HUES6 (cell line): ENCODE measurements at regions not wholly inside any gene's neighbourhood (a gene's known extent, or its start where the extent isn't known, plus 50 kb on each side); places are given as distances from the start of the nearest gene placed in this dataset.

ENCODE experiments used
- H3K27ac ChIP-seq: 2 replicates; pipeline ENCODE4 v1.7.0; 2013; ENCODE audit warnings: low read depth, mild to moderate bottlenecking, low read length, inconsistent platforms
- H3K27me3 ChIP-seq: 2 replicates; pipeline ENCODE4 v1.6.1; 2013; ENCODE audit warnings: low read length; ENCODE audit not compliant: control insufficient read depth, insufficient read depth
- H3K36me3 ChIP-seq: 2 replicates; pipeline ENCODE4 v1.6.1; 2013; ENCODE audit warnings: low read length; ENCODE audit not compliant: control insufficient read depth, insufficient read depth
- H3K4me1 ChIP-seq: 2 replicates; pipeline ENCODE4 v1.6.1; 2013; ENCODE audit warnings: low read length; ENCODE audit not compliant: control insufficient read depth, insufficient read depth
- H3K4me3 ChIP-seq: 2 replicates; pipeline ENCODE4 v1.5.1; 2013; ENCODE audit warnings: low read depth, low read length
- H3K9ac ChIP-seq: one replicate; pipeline ENCODE4 v1.6.1; 2013; ENCODE audit warnings: mild to moderate bottlenecking, low read length
- H3K9me3 ChIP-seq: 2 replicates; pipeline ENCODE4 v1.6.1; 2013; ENCODE audit warnings: low read depth, low read length; ENCODE audit not compliant: control insufficient read depth, insufficient read depth

- no peaks in the 10 kb centered on the region for H3K4me1 ChIP-seq
- no peaks in the 10 kb centered on the region for H3K27me3 ChIP-seq
- H3K9me3 ChIP-seq: no peaks in the 10 kb centered on the region
- no peak overlapping the region for H3K9ac ChIP-seq
- no peak overlapping the region for H3K27ac ChIP-seq
- no peak overlapping the region for H3K4me3 ChIP-seq
- H3K36me3 ChIP-seq: no peaks in the 10 kb centered on the region
Measured at GRCh38 chr13:26989261-26989956, 182.2 kb downstream of the USP12 start.

- Histone ChIP-seq H3K27ac (no peak overlapping the region), H3K27me3 (no peaks in the 10 kb centered on the region), H3K4me3 (no peak overlapping the region), H3K36me3 (no peaks in the 10 kb centered on the region), H3K9me3 (no peaks in the 10 kb centered on the region), H3K4me1 (peaks cover 2% of the 10 kb centered on the region; the same call in 1 of the 2 replicates), H3K9ac (no peak overlapping the region)
Measured at GRCh38 chr13:26988059-26988769, 183.4 kb downstream of the USP12 start.

GRCh38 chr13:26987486-26988013 is 184.1 kb downstream of the USP12 start:
- no peaks in the 10 kb centered on the region for H3K9me3 ChIP-seq
- no peak overlapping the region for H3K27ac ChIP-seq
- H3K4me1 ChIP-seq: peaks cover 5% of the 10 kb centered on the region; the same call in 1 of the 2 replicates
- no peak overlapping the region for H3K9ac ChIP-seq
- H3K4me3 ChIP-seq: no peak overlapping the region
- no peaks in the 10 kb centered on the region for H3K36me3 ChIP-seq
- no peaks in the 10 kb centered on the region for H3K27me3 ChIP-seq

- Histone ChIP-seq H3K27me3 (no peaks in the 10 kb centered on the region), H3K4me1 (peaks cover 5% of the 10 kb centered on the region; the same call in 1 of the 2 replicates), H3K4me3 (no peak overlapping the region), H3K9ac (no peak overlapping the region), H3K36me3 (no peaks in the 10 kb centered on the region), H3K27ac (no peak overlapping the region), H3K9me3 (no peaks in the 10 kb centered on the region)
Measured at GRCh38 chr13:26985285-26985878, 186.2 kb downstream of the USP12 start.

GRCh38 chr13:26984337-26984736 is 187.3 kb downstream of the USP12 start:
- H3K4me3 ChIP-seq: no peak overlapping the region
- peaks cover 5% of the 10 kb centered on the region; the same call in 1 of the 2 replicates for H3K4me1 ChIP-seq
- no peaks in the 10 kb centered on the region for H3K36me3 ChIP-seq
- no peaks in the 10 kb centered on the region for H3K9me3 ChIP-seq
- H3K27ac ChIP-seq: no peak overlapping the region
- no peaks in the 10 kb centered on the region for H3K27me3 ChIP-seq
- no peak overlapping the region for H3K9ac ChIP-seq

- no peak overlapping the region for H3K9ac ChIP-seq
- no peak overlapping the region for H3K4me3 ChIP-seq
- H3K4me1 ChIP-seq: peaks cover 5% of the 10 kb centered on the region
- H3K9me3 ChIP-seq: no peaks in the 10 kb centered on the region
- H3K27ac ChIP-seq: no peak overlapping the region
- no peaks in the 10 kb centered on the region for H3K36me3 ChIP-seq
- no peaks in the 10 kb centered on the region for H3K27me3 ChIP-seq
Measured at GRCh38 chr13:26983543-26984320, 187.9 kb downstream of the USP12 start.

GRCh38 chr13:26980099-26981031 is 191.2 kb downstream of the USP12 start:
- H3K4me3 ChIP-seq: no peak overlapping the region
- H3K9ac ChIP-seq: no peak overlapping the region
- H3K9me3 ChIP-seq: no peaks in the 10 kb centered on the region
- no peaks in the 10 kb centered on the region; the same call in 1 of the 2 replicates for H3K27me3 ChIP-seq
- H3K36me3 ChIP-seq: no peaks in the 10 kb centered on the region
- peaks cover 8% of the 10 kb centered on the region for H3K4me1 ChIP-seq
- H3K27ac ChIP-seq: no peak overlapping the region

GRCh38 chr13:26979334-26979733 is 192.3 kb downstream of the USP12 start:
- Histone ChIP-seq H3K9me3 (no peaks in the 10 kb centered on the region), H3K36me3 (no peaks in the 10 kb centered on the region), H3K9ac (no peak overlapping the region), H3K27me3 (no peaks in the 10 kb centered on the region; the same call in 1 of the 2 replicates), H3K4me1 (peaks cover 8% of the 10 kb centered on the region), H3K27ac (no peak overlapping the region), H3K4me3 (no peak overlapping the region)

GRCh38 chr13:26978081-26978860 is 193.3 kb downstream of the USP12 start:
- Histone ChIP-seq H3K4me1 (peaks cover 7% of the 10 kb centered on the region), H3K9me3 (no peaks in the 10 kb centered on the region), H3K9ac (no peak overlapping the region), H3K27me3 (no peaks in the 10 kb centered on the region; the same call in 1 of the 2 replicates), H3K4me3 (no peak overlapping the region), H3K27ac (no peak overlapping the region), H3K36me3 (no peaks in the 10 kb centered on the region)
